ENCODE measurements at regions not wholly inside any gene's neighbourhood (a gene's known extent, or its start where the extent isn't known, plus 50 kb on each side); places are given as distances from the start of the nearest gene placed in this dataset.
"Not testable (repeated sequence)": the region's sequence is repeated elsewhere in the genome, so short reads cannot be mapped to it uniquely, and the experiment has no call there.

GRCh38 chr10:90288391-90288933 is 569.4 kb downstream of the HTR7 start:
- DNase-seq = peak; percentile 34

DNA sequence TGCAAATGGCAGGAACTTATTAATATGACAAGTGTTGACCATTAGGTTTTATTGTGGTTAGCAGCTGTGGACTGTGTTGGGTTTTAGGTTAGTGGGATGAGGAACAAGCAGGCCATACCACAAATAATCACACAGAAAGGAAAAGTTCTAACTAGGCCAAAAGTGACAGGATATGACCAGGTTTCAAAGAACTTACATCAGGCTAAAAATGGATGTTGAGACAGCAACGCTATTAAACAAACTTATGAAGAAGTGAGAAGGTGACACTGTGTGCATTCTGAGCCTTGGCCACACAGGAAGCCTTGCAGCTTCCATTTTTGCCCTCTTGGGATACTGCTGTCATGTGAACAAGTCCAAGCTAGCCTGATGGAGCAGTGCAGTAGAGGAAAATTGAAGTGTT is 568.8 kb downstream of the HTR7 start:
- peak; percentile 64 for DNase-seq

DNA sequence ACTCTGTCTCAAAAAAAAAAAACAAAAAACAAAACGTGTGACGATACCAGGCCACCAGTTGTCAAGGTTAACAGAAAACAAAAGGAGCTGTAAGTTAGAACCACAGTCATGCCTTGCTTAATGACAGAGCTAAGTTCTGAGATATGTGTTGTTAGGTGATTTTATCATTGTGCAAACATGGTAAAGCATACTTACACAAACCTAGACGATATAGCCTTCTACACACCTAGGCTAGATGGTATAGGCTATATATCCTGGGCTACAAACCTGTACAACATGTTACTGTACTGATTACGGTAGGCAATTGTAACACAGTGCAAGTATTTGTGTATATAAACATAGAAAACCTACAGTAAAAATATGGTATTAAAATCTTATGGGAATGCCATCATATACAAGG is 564.2 kb downstream of the HTR7 start:
- DNase-seq = no peak

- DNase-seq = not testable (repeated sequence)
Measured at GRCh38 chr10:90294821-90295540, 562.9 kb downstream of the HTR7 start.

GRCh38 chr10:90302031-90302430 is 555.8 kb downstream of the HTR7 start:
- DNase-seq = not testable (repeated sequence)

GRCh38 chr10:90302758-90303481 is 554.9 kb downstream of the HTR7 start:
- no peak for DNase-seq

- DNase-seq = no peak
Measured at GRCh38 chr10:90304533-90304932, 553.3 kb downstream of the HTR7 start.

DNA sequence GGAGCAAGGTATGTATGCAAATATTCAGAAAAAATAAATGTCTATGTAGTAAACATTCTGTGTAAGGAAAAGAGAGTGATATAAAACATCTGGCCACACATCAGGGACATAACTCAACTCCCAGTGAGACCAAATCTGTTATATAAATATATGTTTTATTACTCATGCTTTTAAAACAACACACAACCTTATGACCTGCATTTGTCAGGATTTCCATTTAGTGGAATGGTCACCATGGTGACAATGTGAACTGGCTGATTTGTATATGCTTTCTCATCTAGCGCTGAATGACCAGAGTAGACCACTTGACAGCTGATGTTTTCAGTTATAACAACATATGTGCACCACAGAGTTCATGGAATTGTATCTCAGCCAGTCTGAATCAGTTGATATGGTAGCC is 551.7 kb downstream of the HTR7 start:
- peak; percentile 85 for DNase-seq

DNA sequence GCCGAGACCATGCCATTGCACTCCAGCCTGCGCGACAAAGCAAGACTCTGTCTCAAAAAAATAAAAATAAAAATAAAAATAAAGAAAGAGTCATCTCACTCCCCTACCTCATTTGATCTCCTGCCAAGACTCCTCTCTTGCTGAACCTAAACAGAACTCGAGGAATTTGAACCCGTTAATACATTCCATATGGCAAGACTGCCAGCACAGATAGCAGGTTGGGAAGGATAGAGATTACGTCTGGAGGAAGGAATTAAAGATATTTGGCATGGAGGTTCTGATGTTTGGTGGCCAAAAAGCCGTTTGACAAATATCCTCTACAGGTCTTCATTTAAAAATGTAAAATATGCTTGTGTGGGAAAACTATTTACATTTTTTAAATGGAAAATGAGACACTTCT is 549.6 kb downstream of the HTR7 start:
- DNase-seq = peak; percentile 91

- DNase-seq = peak; percentile 80
Measured at GRCh38 chr10:90313576-90314325, 544.1 kb downstream of the HTR7 start.

DNA sequence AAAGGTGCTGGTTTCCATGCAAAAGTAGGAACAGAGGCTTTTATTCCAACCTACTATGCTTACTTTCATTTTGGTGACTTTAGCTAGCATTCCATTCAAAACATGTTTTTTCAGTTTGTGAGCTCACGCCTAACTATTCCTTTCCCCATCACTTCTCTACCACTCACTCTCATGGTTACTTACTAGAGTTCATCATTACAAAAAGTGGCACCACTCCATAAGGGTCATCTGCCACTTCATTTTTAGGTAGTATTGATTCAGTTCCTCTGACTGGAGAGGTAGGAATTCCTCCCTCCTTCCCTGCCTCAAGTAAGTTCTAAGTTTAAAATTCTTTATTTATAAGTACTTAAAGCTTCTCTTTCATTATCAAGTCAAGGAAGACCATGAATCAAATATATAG is 543.1 kb downstream of the HTR7 start:
- DNase-seq = peak; percentile 23

GRCh38 chr10:90317172-90317571 is 540.7 kb downstream of the HTR7 start:
- DNase-seq = no peak

DNA sequence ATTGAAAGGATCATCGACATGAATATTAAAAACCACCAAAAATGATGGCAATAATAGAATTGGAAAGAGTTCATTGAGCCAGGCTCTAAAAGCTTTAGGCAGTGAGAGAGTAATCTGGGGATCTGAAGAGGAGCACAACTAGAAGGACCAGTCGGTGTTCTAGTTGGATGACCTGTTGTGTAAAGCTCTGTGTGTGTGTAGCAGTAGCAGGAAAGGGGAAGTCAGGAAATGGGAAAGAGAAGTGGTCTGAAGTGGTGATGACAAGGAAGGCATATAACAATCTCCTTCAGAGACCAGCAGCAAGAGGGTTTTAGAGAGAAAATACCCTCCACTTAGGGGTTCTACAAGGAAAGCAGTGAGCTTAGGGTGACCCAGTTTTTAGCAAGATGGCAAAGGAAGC is 539.2 kb downstream of the HTR7 start:
- DNase-seq = no peak

DNA sequence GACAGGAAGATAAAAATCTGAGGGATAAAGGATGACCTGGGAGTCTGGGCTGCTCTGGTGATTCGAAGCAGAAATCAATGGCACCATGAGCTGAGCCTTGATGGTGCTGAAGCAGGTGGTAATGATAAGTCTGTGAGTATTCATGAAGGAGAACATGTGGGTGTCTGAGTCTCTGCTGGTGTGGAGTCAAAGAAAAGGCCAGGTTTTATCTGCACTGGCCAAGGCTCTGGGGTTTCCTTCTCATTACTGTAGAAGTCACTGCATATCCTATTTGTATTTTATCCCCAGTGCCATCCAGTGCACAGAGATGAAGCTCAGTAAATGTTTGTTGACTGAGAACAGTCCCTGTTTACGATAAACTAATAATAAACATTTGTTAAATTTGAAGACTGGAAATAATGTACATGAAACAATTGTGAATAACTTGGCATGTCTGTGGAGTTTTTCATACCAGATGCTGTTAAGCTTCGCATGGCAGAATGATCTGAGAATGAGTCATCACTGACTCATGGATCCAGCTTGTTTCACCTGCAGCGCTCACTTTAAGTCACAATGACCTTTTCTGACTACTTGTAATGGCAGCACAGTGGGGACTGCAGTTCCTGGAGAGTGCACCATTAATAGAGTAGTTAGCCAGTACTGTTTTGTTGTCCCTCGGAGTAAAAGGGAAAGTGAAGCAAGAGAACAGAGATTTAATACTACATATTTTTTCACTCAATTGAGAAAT is 538.5 kb downstream of the HTR7 start:
- peak; percentile 88 for DNase-seq

DNA sequence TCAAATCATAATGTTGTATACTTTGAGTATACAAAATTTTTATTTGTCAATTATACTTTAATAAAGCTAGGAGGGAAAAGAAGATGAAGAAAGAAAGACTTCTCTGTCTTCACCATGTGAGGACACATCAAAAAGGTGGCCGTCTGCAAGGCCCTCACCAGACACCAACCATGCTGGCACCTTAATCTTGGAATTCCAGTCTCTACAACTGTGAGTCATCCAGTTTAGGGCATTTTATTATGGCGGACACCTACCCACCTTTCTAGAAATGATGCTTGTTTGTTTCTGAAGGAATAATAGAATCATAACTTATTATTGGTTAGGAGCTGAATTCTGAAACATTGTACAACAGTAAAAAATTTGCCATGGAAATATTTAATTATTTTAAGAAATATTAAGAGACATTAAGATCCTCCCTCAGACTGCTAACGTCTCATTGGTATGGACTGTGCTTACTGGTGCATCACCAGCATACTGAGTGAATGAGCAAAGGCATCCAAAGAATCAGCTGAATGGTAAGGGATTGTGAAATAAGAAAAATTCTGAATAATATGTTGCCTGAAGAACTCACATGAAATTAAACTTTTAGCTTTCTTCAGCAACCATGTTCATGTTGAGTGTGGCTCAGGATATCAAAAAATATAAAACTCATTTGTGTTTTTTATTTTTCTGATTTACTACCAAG is 536.6 kb downstream of the HTR7 start:
- DNase-seq = peak; percentile 61

GRCh38 chr10:90326498-90327267 is 531.2 kb downstream of the HTR7 start:
- DNase-seq = peak; percentile 69

DNA sequence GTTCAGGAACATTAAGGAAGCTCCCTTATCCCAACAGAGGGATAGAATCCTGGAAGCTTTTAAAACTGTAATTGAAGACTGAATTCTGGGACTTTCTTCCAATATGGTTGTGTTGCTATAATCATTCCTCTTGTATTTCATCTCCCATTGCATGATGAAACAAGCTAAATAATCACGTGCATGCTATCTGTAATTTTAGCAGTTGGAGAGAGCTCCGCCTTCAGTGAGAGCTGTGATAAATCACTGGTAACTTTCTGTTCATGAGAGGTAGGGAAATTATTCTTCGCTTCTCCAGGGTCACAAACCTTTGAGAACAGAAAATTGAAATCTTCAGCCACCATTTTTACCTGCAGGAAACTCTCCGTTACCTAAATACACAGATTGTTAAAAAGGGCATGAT is 530.2 kb downstream of the HTR7 start:
- no peak for DNase-seq

- DNase-seq = no peak
Measured at GRCh38 chr10:90328459-90328858, 529.4 kb downstream of the HTR7 start.

DNA sequence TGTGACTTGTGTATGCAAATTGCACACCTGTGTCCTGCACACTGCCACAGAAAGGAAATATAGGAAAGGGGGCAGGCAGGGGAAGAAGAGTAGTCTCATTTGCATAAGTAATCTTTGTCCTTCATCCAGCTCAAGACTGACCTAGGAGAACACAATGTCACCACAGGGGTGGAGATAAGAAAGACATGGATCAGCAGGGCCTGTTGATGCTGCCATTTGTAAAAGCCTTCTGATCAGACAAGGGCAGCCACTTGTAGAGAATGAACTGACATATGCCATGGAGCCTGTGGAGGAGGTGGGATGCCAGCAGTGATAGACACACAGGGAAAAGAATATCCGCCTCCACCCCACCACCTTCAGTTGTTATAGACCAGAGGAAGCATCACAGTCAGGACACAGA is 528.9 kb downstream of the HTR7 start:
- DNase-seq = no peak

DNA sequence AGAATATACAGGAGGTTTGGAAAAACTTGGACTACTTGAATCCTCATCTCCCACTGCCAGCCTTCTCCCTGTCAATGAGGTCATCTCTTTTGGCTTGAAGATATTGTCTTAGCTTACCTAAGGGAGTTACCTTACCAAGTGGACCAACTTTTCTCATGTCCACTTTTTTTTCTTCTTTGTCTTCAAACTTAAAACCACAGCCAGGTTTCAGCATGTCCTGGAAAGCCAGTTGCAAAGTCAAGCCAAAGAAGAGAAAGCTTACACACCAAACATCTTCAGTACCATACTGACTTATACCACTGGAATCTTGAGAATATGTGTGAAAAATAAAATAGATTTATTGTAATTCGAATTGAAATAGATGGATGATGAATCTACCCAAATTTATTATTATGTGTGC is 520.5 kb downstream of the HTR7 start:
- DNase-seq = no peak

GRCh38 chr10:90342480-90342879 is 515.4 kb downstream of the HTR7 start:
- no peak for DNase-seq
